Mucosa of descending colon (tissue), 3 donors: ENCODE measurements at regions not wholly inside any gene's neighbourhood (a gene's known extent, or its start where the extent isn't known, plus 50 kb on each side); places are given as distances from the start of the nearest gene placed in this dataset.
"Not testable (repeated sequence)": the region's sequence is repeated elsewhere in the genome, so short reads cannot be mapped to it uniquely, and the experiment has no call there.

Experiments
- ATAC-seq: fragments of 200-7000 bp; cut with Tn5 transposase; one replicate; pipeline ENCODE4 v1.9.1; 2020; ENCODE audit warnings: mild to moderate bottlenecking, moderate library complexity
- DNase-seq, 3 donors: peaks; one replicate each; pipeline ENCODE4 v3.0.0-alpha.2; 2020
- H3K36me3 ChIP-seq: fragments of 200-600 bp; one replicate; pipeline ENCODE4 v1.8.0; 2021; ENCODE audit warnings: low read depth, mild to moderate bottlenecking
- H3K4me1 ChIP-seq: fragments of 200-600 bp; one replicate; pipeline ENCODE4 v1.8.0; 2021; ENCODE audit warnings: low read depth, mild to moderate bottlenecking
- H3K4me3 ChIP-seq: fragments of 200-600 bp; one replicate; pipeline ENCODE4 v1.8.0; 2021; ENCODE audit warnings: mild to moderate bottlenecking
- H3K9me3 ChIP-seq: fragments of 200-600 bp; one replicate; pipeline ENCODE4 v1.8.0; 2021; ENCODE audit warnings: mild to moderate bottlenecking
- intact Hi-C, 2 donors: fragments of 100-400 bp; cut with DNase I in 1 of 2; cut with micrococcal nuclease in 1 of 2; formaldehyde crosslinking; loops; one replicate each; pipeline versions ENCODE4 v1.11.0 to v1.11.1; 2022; cut with DNase I, micrococcal nuclease
- donor health status: DM: no; HTN: no; CAD: no; lungs with moderate emphysema.
- donor health status: DM: no; HTN: no; CAD: no.
- donor health status: DM: no; HTN: yes; CAD: no.

- H3K36me3 ChIP-seq, H3K4me3 ChIP-seq, ATAC-seq, H3K4me1 ChIP-seq, H3K9me3 ChIP-seq, intact Hi-C loops: not testable (repeated sequence)
- peak in 1 of 3 donors; percentile 10 for DNase-seq
These were observed 68.8 kb downstream of the PCDH11X start for GRCh38 chrX:91847926-91848325.
